Rectal smooth muscle tissue (tissue), 1 donor: ENCODE measurements at regions not wholly inside any gene's neighbourhood (a gene's known extent, or its start where the extent isn't known, plus 50 kb on each side); places are given as distances from the start of the nearest gene placed in this dataset.
"Not testable (repeated sequence)": the region's sequence is repeated elsewhere in the genome, so short reads cannot be mapped to it uniquely, and the experiment has no call there.

Experiments
- H3K27ac ChIP-seq: one replicate; pipeline ENCODE4 v1.7.0; 2013; ENCODE audit warnings: low read depth, low read length, inconsistent platforms
- H3K27me3 ChIP-seq: one replicate; pipeline ENCODE4 v1.7.0; 2013; ENCODE audit warnings: low read length; ENCODE audit not compliant: control insufficient read depth, insufficient read depth
- H3K36me3 ChIP-seq: one replicate; pipeline ENCODE4 v1.7.0; 2013; ENCODE audit warnings: low read length; ENCODE audit not compliant: control insufficient read depth, insufficient read depth
- H3K4me1 ChIP-seq: one replicate; pipeline ENCODE4 v1.7.0; 2013; ENCODE audit warnings: low read length; ENCODE audit not compliant: control insufficient read depth, insufficient read depth
- H3K4me3 ChIP-seq: one replicate; pipeline ENCODE4 v1.7.0; 2013; ENCODE audit warnings: low read length
- H3K9ac ChIP-seq: one replicate; pipeline ENCODE4 v1.7.0; 2013; ENCODE audit warnings: low read length

- H3K27ac ChIP-seq, H3K27me3 ChIP-seq: not testable (repeated sequence)
Measured at GRCh38 chr21:25531538-25532250, 75.6 kb downstream of the MRPL39 start.

GRCh38 chr21:25528515-25528914, 78.8 kb downstream of the MRPL39 start:
- no peak overlapping the region for H3K4me3 ChIP-seq
- H3K27me3 ChIP-seq = no peaks in the 10 kb centered on the region
- no peak overlapping the region for H3K9ac ChIP-seq
- H3K36me3 ChIP-seq = no peaks in the 10 kb centered on the region
- no peaks in the 10 kb centered on the region for H3K4me1 ChIP-seq
- H3K27ac ChIP-seq = no peak overlapping the region

More at GRCh38 chr21:25531538-25532250, 75.6 kb downstream of the MRPL39 start:
- H3K4me1 ChIP-seq, H3K4me3 ChIP-seq, H3K36me3 ChIP-seq, H3K9ac ChIP-seq: not testable (repeated sequence)

- no peaks in the 10 kb centered on the region for H3K36me3 ChIP-seq
- no peak overlapping the region for H3K4me3 ChIP-seq
- H3K27me3 ChIP-seq = no peaks in the 10 kb centered on the region
Measured at GRCh38 chr21:25518491-25518911, 88.8 kb downstream of the MRPL39 start.

GRCh38 chr21:25515484-25516405, 91.5 kb downstream of the MRPL39 start:
- Histone ChIP-seq H3K4me1 (no peaks in the 10 kb centered on the region), H3K9ac (no peak overlapping the region), H3K4me3 (no peak overlapping the region), H3K27ac (no peak overlapping the region), H3K36me3 (no peaks in the 10 kb centered on the region), H3K27me3 (no peaks in the 10 kb centered on the region)

More at GRCh38 chr21:25518491-25518911, 88.8 kb downstream of the MRPL39 start:
- Histone ChIP-seq H3K4me1 (no peaks in the 10 kb centered on the region), H3K9ac (no peak overlapping the region), H3K27ac (no peak overlapping the region)

- H3K4me1 ChIP-seq = no peaks in the 10 kb centered on the region
- H3K27me3 ChIP-seq = no peaks in the 10 kb centered on the region
- H3K27ac ChIP-seq = no peak overlapping the region
- no peaks in the 10 kb centered on the region for H3K36me3 ChIP-seq
- H3K9ac ChIP-seq = no peak overlapping the region
- H3K4me3 ChIP-seq = no peak overlapping the region
Measured at GRCh38 chr21:25513810-25514209, 93.5 kb downstream of the MRPL39 start.

GRCh38 chr21:25512095-25513081, 94.9 kb downstream of the MRPL39 start:
- H3K4me1 ChIP-seq = no peaks in the 10 kb centered on the region
- H3K9ac ChIP-seq = no peak overlapping the region
- H3K4me3 ChIP-seq = no peak overlapping the region
- no peaks in the 10 kb centered on the region for H3K36me3 ChIP-seq
- H3K27me3 ChIP-seq = no peaks in the 10 kb centered on the region
- H3K27ac ChIP-seq = no peak overlapping the region

- no peaks in the 10 kb centered on the region for H3K27me3 ChIP-seq
- no peaks in the 10 kb centered on the region for H3K4me1 ChIP-seq
- no peaks in the 10 kb centered on the region for H3K36me3 ChIP-seq
- H3K4me3 ChIP-seq = no peak overlapping the region
- no peak overlapping the region for H3K9ac ChIP-seq
- no peak overlapping the region for H3K27ac ChIP-seq
Measured at GRCh38 chr21:25509862-25510261, 97.4 kb downstream of the MRPL39 start.

- Histone ChIP-seq H3K4me1 (no peaks in the 10 kb centered on the region), H3K4me3 (no peak overlapping the region), H3K36me3 (no peaks in the 10 kb centered on the region), H3K9ac (no peak overlapping the region), H3K27me3 (no peaks in the 10 kb centered on the region), H3K27ac (no peak overlapping the region)
Measured at GRCh38 chr21:25508364-25508763, 98.9 kb downstream of the MRPL39 start.

- no peaks in the 10 kb centered on the region for H3K27me3 ChIP-seq
- H3K4me3 ChIP-seq = no peak overlapping the region
- H3K27ac ChIP-seq = no peak overlapping the region
- no peaks in the 10 kb centered on the region for H3K36me3 ChIP-seq
- H3K4me1 ChIP-seq = no peaks in the 10 kb centered on the region
- no peak overlapping the region for H3K9ac ChIP-seq
Measured at GRCh38 chr21:25507522-25507921, 99.8 kb downstream of the MRPL39 start.

- H3K4me3 ChIP-seq = no peak overlapping the region
- H3K36me3 ChIP-seq = no peaks in the 10 kb centered on the region
Measured at GRCh38 chr21:25506887-25507286, 100.4 kb downstream of the MRPL39 start.

GRCh38 chr21:25506261-25506660, 101.0 kb downstream of the MRPL39 start:
- Histone ChIP-seq H3K27ac (no peak overlapping the region), H3K36me3 (no peaks in the 10 kb centered on the region), H3K4me1 (no peaks in the 10 kb centered on the region), H3K27me3 (no peaks in the 10 kb centered on the region), H3K9ac (no peak overlapping the region), H3K4me3 (no peak overlapping the region)

More at GRCh38 chr21:25506887-25507286, 100.4 kb downstream of the MRPL39 start:
- Histone ChIP-seq H3K27me3 (no peaks in the 10 kb centered on the region), H3K27ac (no peak overlapping the region), H3K4me1 (no peaks in the 10 kb centered on the region), H3K9ac (no peak overlapping the region)

- H3K4me3 ChIP-seq = no peak overlapping the region
- no peaks in the 10 kb centered on the region for H3K27me3 ChIP-seq
- no peaks in the 10 kb centered on the region for H3K36me3 ChIP-seq
- no peak overlapping the region for H3K27ac ChIP-seq
- no peak overlapping the region for H3K9ac ChIP-seq
- H3K4me1 ChIP-seq = no peaks in the 10 kb centered on the region
Measured at GRCh38 chr21:25503981-25504380, 103.3 kb downstream of the MRPL39 start.
